H4 (cell line): ENCODE measurements at regions not wholly inside any gene's neighbourhood (a gene's known extent, or its start where the extent isn't known, plus 50 kb on each side); places are given as distances from the start of the nearest gene placed in this dataset.
"Not testable (repeated sequence)": the region's sequence is repeated elsewhere in the genome, so short reads cannot be mapped to it uniquely, and the experiment has no call there.

Experiments
- DNase-seq: peaks from one replicate; pipeline ENCODE4 v3.0.0-alpha.2; 2015; ENCODE audit warnings: low spot score

DNA sequence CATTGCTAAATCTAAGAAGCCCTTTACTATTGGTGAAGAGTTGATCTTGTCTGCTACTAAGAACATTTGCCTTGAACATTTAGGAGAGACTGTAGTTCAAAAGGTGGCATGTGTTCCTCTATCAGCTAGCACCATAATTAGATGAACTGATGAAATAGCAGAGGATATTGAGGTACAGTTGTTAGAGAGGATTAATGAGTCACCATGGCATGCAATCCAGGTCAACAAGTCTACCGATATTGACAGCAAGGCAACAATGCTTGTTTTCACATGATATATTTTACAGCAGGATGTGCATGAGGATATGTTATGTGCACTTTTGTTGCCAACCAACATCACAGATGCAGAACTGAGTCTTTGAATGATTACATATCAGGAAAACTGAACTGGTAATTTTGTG is 134.3 kb upstream of the CDH9 start:
- DNase-seq: no peak

- DNase-seq: no peak
These were observed 133.4 kb upstream of the CDH9 start for GRCh38 chr5:27171761-27172261.

GRCh38 chr5:27158775-27159174 is 120.4 kb upstream of the CDH9 start:
- DNase-seq: no peak

GRCh38 chr5:27158171-27158570 is 119.8 kb upstream of the CDH9 start:
- no peak for DNase-seq

GRCh38 chr5:27144456-27144855 is 106.1 kb upstream of the CDH9 start:
- no peak for DNase-seq

GRCh38 chr5:27140831-27141230 is 102.4 kb upstream of the CDH9 start:
- DNase-seq: no peak

- DNase-seq: no peak
These were observed 92.2 kb upstream of the CDH9 start for GRCh38 chr5:27130587-27130986.

GRCh38 chr5:27129926-27130325 is 91.5 kb upstream of the CDH9 start:
- no peak for DNase-seq

DNA sequence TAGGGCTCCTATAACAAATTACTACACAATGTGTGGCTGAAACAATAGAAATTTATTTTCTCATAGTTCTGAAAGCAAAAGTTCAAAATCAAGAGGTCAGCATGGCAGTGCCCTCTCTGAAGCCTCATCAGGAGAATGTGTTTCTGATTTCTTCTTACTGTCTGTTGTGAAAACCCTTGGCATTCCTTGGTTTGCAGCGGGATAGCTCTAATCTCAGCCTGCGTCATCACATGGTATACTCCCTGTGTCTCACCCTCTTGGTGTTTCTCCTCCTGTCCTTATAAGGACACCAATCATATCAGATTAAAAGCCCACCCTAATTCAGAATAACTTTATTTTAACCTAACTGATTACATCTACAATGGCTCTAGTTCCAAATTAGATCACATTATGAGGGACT is 87.5 kb upstream of the CDH9 start:
- DNase-seq: no peak

DNA sequence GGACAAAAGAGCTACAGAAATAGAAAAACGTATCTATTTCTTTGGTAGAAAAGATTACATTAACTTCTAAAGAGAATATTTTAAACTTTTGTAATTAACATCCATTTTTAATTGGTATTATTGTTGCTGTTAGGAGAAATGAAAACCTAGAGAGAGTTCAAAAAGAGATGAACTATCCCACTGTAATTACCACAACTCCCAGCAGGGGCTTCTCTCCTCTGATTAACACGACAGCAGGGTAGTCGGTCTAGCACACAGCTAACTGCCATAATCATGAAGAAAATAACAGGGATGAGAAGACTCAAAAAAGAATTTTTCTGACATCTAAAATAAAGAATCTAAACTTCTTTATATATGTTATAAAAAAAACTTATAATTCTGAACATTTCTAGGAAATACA is 86.2 kb upstream of the CDH9 start:
- peak; percentile 22 for DNase-seq

- DNase-seq: not testable (repeated sequence)
These were observed 81.4 kb upstream of the CDH9 start for GRCh38 chr5:27119736-27120321.

- DNase-seq: no peak
These were observed 65.1 kb upstream of the CDH9 start for GRCh38 chr5:27103486-27103885.

GRCh38 chr5:27095761-27096160 is 57.4 kb upstream of the CDH9 start:
- not testable (repeated sequence) for DNase-seq

- no peak for DNase-seq
These were observed 54.9 kb upstream of the CDH9 start for GRCh38 chr5:27093279-27093678.

- DNase-seq: no peak
These were observed 53.5 kb upstream of the CDH9 start for GRCh38 chr5:27091858-27092257.

GRCh38 chr5:27088822-27089221 is 50.4 kb upstream of the CDH9 start:
- DNase-seq: not testable (repeated sequence)
